ENCODE measurements at regions not wholly inside any gene's neighbourhood (a gene's known extent, or its start where the extent isn't known, plus 50 kb on each side); places are given as distances from the start of the nearest gene placed in this dataset.
"Not testable (repeated sequence)": the region's sequence is repeated elsewhere in the genome, so short reads cannot be mapped to it uniquely, and the experiment has no call there.

- no peak for TF ChIP-seq CTCF (IDR thresholded peaks at IDR 0.05; ENCODE audit: insufficient read depth, low read length, poor library complexity, severe bottlenecking)
- Histone ChIP-seq H3K4me3 (ENCODE audit: low read depth, low read length) (no peak overlapping the region), H3K36me3 (ENCODE audit: control insufficient read depth, insufficient read depth, low read length) (no peaks in the 10 kb centered on the region), H3K27me3 (ENCODE audit: control insufficient read depth, insufficient read depth, low read length) (no peaks in the 10 kb centered on the region)
- DNase-seq (ENCODE audit: low read depth), result no peak
Observed at GRCh38 chr5:50318220-50318619, 122.9 kb downstream of the EMB start.

- not testable (repeated sequence) for H3K36me3 ChIP-seq (ENCODE audit: control insufficient read depth, insufficient read depth, low read length); H3K4me3 ChIP-seq (ENCODE audit: low read depth, low read length); H3K27me3 ChIP-seq (ENCODE audit: control insufficient read depth, insufficient read depth, low read length); DNase-seq (ENCODE audit: low read depth)
Observed at GRCh38 chr5:50306488-50306887, 134.6 kb downstream of the EMB start.

- no peak for TF ChIP-seq CTCF (IDR thresholded peaks at IDR 0.05; ENCODE audit: insufficient read depth, low read length, poor library complexity, severe bottlenecking)
- DNase-seq (ENCODE audit: low read depth), result peak; percentile 16
- H3K27me3 ChIP-seq (ENCODE audit: control insufficient read depth, insufficient read depth, low read length), result no peaks in the 10 kb centered on the region
- H3K4me3 ChIP-seq (ENCODE audit: low read depth, low read length), result no peak overlapping the region
- no peaks in the 10 kb centered on the region for H3K36me3 ChIP-seq (ENCODE audit: control insufficient read depth, insufficient read depth, low read length)
Observed at GRCh38 chr5:50302815-50303490, 138.1 kb downstream of the EMB start.

GRCh38 chr5:50301756-50302155, 139.3 kb downstream of the EMB start:
- Histone ChIP-seq H3K36me3 (ENCODE audit: control insufficient read depth, insufficient read depth, low read length) (no peaks in the 10 kb centered on the region), H3K4me3 (ENCODE audit: low read depth, low read length) (no peak overlapping the region), H3K27me3 (ENCODE audit: control insufficient read depth, insufficient read depth, low read length) (no peaks in the 10 kb centered on the region)
- no peak for TF ChIP-seq CTCF (IDR thresholded peaks at IDR 0.05; ENCODE audit: insufficient read depth, low read length, poor library complexity, severe bottlenecking)
- no peak for DNase-seq (ENCODE audit: low read depth)

GRCh38 chr5:50300878-50301277, 140.2 kb downstream of the EMB start:
- Histone ChIP-seq H3K4me3 (ENCODE audit: low read depth, low read length) (no peak overlapping the region), H3K27me3 (ENCODE audit: control insufficient read depth, insufficient read depth, low read length) (no peaks in the 10 kb centered on the region), H3K36me3 (ENCODE audit: control insufficient read depth, insufficient read depth, low read length) (no peaks in the 10 kb centered on the region)
- TF ChIP-seq CTCF (IDR thresholded peaks at IDR 0.05; ENCODE audit: insufficient read depth, low read length, poor library complexity, severe bottlenecking), result no peak
- DNase-seq (ENCODE audit: low read depth), result no peak

- Histone ChIP-seq H3K36me3 (ENCODE audit: control insufficient read depth, insufficient read depth, low read length) (no peaks in the 10 kb centered on the region), H3K4me3 (ENCODE audit: low read depth, low read length) (no peak overlapping the region), H3K27me3 (ENCODE audit: control insufficient read depth, insufficient read depth, low read length) (no peaks in the 10 kb centered on the region)
- TF ChIP-seq CTCF (IDR thresholded peaks at IDR 0.05; ENCODE audit: insufficient read depth, low read length, poor library complexity, severe bottlenecking), result no peak
- no peak for DNase-seq (ENCODE audit: low read depth)
Observed at GRCh38 chr5:50299896-50300295, 141.2 kb downstream of the EMB start.

All from kidney epithelial cell (primary cell).